ENCODE measurements at regions not wholly inside any gene's neighbourhood (a gene's known extent, or its start where the extent isn't known, plus 50 kb on each side); places are given as distances from the start of the nearest gene placed in this dataset.

DNA sequence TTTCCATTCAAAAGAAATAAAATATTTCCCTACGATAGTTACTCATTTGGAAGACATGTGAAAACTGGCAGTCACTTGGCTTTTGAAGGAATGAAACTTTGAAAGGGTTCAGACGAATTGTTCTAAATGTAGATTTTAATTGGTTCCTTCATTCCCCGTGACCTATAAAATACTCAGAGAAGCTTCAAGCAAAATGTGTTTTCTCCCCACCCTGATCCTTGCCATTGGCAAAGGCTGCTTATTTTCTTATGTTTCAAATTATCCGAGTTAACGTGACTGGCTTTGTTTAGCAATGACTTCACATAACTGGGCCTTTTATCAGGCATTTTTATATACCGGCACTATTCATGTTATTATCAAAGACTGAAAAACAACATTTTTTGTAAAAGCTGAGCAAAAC lies 204.1 kb upstream of the NEIL3 start:
- no peak for DNase-seq (ENCODE audit: low read depth in 1 of 2, low spot score in 1 of 2)

DNA sequence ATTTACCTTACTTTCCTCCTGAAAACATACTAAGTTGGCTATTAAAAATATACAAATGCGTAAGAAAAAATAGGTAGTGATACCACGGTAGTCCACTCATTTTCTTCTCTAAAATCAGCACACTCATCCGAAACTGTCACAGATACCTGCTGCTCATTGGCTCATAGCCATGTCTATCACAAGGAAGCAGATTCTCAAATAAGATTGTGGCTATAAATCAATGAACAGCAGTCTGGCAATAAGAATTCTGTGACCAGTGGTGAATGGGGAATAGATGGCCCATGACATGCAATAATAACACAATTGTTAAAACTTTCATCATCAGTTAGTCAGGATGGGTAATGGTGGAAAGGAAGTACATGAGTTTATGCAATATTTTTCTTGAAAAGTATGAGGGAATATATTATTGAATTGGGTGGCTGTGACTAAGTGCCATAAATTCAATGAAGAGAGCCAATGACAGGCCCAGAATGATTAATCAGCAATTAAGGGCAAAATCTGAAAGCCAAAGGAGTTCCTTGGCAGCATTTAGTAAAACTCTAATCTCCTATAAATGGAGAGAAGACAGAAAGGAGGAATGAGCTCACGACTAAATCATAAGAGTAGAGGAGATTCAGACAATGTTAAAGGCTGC lies 202.3 kb upstream of the NEIL3 start:
- no peak for DNase-seq (ENCODE audit: low read depth in 1 of 2, low spot score in 1 of 2)

DNA sequence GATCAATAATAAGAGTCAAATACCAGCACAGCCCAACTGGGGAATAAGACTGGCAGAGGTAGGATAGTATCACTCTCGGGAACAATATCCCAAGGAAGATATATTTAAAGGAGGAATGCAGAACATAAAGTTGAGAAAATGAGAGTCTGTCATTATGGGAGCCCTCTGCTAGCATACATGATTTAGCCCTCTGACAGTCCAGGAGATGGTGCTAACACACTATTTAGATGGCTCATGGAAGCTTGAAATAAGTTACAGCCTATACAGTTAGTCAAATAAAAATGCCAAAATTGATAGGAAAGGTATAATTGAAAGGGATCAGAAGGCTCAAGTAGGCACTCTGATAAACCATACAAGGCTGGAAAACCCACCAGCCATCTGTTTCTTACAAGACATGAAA lies 201.0 kb upstream of the NEIL3 start:
- DNase-seq (ENCODE audit: low read depth in 1 of 2, low spot score in 1 of 2) = no peak

DNA sequence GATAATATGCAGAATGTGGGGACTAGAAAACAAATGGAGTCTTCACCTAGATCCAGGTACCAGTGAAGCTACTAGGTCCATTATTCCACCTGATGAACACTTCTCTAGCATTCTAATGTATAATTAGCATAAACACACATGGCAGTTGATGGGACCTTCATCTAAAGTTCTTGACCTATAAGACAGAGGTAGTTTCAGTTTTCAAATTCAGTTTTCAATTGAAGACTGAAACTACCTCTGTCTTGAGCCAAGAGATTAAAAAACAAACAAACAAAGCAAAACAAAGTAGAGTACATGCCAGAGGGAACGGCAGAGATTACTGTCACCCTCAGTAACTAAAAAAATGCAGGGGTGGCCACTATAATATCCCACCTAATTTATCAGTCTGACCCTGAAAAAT lies 199.9 kb upstream of the NEIL3 start:
- no peak for DNase-seq (ENCODE audit: low read depth in 1 of 2, low spot score in 1 of 2)

DNA sequence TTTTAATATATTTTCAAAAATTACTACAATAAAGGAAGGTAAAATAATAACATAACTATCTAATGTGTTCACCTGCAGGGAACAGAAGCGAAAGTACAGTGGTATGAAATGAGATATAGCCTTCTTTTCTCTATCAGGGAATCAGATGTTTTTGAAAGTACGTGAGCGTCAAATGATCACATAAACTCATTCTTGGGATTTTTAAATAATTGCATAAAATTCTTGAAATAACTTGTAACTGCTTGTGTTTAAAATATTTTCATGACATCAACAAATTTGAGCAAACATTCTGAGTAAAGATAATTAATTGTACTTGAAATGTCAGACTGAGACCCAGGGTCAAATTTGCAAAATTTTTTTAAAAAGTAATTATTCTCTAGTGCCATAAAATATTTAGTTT lies 193.5 kb upstream of the NEIL3 start:
- DNase-seq (ENCODE audit: low read depth in 1 of 2, low spot score in 1 of 2) = no peak

DNA sequence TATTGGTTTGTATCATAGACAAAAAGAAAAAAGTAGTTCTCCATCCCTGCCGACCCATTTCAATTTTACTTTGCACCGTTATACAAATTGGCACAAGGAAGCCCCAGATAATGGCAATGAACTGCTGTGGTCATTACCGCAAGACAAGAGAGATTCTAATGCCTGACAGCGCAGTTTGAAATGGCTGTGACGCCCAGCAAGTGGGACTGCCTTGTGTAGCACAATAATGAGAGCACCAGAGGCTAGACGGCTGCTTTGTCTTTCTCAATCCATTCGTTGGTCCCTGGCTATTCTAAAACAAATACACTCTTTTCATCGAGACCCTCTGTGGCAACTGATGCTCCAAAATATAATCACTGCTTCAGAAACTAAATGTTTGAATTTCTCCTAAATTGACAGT lies 192.4 kb upstream of the NEIL3 start:
- DNase-seq (ENCODE audit: low read depth in 1 of 2, low spot score in 1 of 2) = no peak

DNA sequence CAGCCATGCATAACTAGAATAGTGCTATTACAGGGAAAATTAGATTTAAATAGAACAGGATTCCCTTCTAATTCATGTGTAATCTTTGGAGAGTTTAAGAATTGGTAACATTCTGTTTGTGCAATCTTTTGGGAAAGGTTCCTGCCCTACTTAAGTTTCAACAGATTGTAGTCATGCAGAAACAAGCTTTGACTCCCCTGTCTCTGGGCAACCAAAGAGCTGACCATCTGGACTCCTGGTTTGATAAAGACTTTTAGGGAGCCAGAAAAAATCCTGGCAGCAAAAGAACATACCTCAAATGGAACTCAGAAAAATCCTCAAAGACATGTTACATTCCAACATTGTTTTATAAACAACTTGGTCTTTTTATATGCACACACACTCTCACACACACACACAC lies 191.1 kb upstream of the NEIL3 start:
- DNase-seq (ENCODE audit: low read depth in 1 of 2, low spot score in 1 of 2) = no peak

DNA sequence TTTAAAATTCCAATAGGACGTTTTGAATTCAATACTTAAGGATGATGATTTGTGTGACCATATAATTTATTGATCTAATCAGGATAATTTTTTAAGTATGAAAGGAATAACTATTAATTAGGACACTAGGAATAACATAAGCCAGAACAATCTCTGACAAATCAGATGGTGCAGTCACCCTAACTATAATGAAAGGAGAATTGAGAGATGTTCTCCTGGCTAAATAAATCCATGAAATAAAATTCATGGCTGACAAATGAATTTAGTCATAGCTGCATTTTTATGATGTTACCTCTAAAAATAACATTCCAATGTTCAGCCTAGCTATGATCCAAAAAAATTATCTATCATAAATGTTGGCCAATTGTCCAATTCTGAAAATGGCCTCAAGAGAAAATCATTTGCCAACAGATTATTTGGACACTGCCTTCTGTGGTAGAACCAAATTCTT lies 190.6 kb upstream of the NEIL3 start:
- DNase-seq (ENCODE audit: low read depth in 1 of 2, low spot score in 1 of 2) = no peak

DNA sequence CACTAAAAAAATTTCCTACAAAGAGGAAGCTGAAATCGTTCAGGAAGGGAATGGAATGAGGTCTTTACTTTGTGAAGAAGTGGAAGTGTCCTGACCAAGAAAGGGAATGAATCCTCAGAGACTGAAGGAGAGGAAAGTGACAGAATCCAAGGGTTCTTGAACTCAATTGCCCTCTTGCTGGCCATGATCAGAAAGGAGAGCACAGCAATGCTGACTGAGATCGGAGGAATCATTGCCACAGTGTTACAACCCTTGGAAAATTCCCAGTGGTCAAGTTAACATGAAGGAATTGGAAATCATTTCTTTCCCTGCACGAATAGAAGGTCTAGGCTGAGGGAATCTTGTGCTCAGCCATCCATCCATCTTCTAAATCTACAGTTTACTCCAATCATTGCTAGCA lies 190.0 kb upstream of the NEIL3 start:
- DNase-seq (ENCODE audit: low read depth in 1 of 2, low spot score in 1 of 2) = no peak

DNA sequence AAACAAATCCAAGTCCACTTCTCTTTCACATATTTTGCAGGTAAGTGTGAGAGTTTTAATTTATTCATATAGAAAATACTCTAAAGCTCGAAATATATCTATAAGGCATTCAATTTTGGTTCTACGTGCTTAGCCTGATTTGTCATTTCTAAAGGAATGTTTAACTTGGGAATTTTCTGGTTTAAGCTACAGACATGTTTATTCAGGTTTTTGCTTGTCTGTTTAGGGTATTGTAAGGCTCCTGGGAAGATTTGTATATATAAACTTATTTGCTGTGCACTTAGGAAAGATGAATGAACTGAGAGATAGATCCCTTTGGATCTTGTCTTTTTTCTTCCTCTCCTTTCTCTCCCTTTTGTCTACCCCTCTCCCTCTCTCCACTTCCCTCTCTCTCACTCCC lies 185.9 kb upstream of the NEIL3 start:
- DNase-seq (ENCODE audit: low read depth in 1 of 2, low spot score in 1 of 2) = no peak

DNA sequence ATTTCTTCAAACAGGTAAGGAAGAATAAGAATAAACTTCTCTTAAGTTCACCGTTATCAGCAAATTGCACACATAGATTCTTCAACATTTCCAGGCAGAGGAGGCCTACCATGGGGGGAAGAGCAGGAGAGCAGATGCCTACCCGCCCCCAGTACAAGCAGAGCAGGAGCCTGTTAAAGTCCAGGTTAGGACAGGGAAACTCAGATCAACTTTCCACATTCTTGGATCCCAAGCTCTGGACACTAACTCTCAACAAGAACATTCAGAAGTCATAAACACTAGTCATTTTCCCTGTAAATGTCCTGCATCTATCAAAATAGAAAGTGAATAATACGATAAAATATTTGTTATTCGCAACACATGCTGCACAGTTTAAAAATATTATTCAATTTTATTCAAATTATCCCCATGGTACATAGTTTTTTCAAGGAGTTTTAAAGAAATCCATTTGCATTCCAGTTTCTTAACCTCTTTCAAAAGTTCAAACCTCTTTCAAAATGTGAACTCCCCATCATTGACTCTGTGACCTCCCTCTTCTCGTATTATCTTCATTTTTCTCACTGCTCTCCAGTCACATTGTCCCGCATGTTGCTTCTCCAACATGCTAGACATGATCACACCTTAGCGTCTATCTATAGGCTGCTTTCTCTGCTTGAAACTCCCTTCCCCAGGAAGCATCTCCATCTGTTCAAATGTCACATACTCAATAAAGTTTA lies 185.2 kb upstream of the NEIL3 start:
- DNase-seq (ENCODE audit: low read depth in 1 of 2, low spot score in 1 of 2) = no peak

DNA sequence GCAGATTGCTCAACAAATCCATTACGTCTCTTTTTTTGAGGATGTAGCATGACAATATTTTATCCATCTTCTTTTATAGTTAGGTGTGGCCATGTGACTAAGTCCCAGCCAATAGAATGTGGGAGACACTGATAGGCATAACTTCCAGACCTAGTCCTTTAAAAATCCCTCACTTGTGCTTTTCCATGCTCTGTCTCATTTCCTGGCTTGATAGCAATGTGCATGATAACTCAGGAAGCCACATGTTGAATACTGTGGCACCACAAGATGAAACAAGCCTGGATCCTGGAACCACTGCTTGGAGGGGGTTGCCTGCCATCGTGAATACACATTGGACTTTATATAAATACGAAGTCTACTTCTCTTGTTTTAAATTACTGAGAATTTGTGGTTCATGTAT lies 184.0 kb upstream of the NEIL3 start:
- DNase-seq (ENCODE audit: low read depth in 1 of 2, low spot score in 1 of 2) = no peak

DNA sequence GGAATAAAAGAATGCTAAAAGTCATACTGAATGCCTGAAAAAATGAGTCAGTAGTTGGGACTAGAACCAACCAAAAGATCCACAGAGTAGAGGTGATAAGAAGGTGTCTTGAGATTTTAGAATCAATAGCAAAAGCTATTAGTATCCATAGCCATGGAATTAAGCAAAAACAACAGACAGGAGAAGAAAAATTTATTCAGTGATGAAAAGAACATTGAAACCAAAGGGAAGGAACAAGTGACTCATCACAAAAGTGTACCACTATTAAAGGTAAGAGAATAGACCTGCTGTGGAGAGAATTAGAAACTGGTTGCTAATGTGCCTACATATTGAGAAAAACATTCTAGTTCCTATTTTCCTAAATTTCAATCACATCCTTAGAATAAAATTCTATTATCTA lies 182.0 kb upstream of the NEIL3 start:
- DNase-seq (ENCODE audit: low read depth in 1 of 2, low spot score in 1 of 2) = no peak

DNA sequence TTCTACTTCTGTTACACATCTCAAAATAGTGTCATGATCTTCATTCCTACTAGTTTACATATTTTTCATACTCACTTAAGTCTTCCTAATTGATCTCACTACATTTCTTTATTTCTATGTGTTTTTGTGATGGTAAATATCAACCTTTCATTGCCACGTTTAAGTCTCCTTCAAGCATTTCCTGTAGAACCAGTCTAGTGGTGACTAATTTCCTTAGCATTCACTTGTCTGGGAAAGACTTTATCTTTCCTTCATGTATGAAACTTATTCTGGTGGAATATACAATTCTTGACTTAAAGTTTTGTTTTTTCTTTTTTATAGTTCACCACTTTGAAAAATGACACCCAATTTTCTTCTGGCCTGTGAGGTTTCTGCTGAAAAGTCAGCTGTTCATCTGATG lies 181.4 kb upstream of the NEIL3 start:
- no peak for DNase-seq (ENCODE audit: low read depth in 1 of 2, low spot score in 1 of 2)

DNA sequence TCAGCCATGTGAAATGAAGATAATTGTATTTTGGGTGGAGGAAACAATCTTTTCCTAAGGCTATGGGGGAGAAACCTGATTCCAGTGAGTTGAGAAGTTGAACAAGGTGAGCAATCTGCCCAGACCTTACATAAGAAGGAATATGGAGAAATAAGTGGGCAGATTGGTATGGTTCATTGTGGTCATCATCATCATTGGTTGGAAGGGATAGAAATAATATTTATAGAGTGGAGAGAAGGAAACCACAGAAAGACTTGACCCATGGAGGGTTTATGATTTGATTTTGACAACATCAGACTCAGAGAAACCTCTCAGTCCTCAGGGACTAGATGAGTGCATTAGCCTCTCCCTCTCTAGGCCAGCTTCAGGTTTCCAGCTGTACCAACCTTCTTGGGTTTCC lies 177.9 kb upstream of the NEIL3 start:
- DNase-seq (ENCODE audit: low read depth in 1 of 2, low spot score in 1 of 2) = no peak

DNA sequence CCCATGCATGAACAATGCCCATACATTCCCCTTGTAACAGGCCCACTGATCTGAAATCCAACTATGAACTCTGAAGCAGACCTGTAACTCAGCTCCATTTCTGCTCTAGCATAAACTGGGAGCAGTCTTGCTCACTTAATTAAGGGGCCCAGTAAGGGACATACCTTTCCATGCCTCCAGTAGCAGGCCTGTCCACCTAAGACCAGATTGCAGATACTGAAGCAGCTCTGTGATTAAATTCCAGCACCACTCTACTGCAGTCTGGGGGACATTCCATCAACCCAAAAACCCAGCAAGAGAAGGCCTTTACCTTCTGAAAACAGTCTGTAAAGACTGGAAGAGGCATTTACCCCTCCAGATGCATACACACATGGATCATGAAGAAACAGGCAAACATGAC lies 162.0 kb upstream of the NEIL3 start:
- no peak for DNase-seq (ENCODE audit: low read depth in 1 of 2, low spot score in 1 of 2)

DNA sequence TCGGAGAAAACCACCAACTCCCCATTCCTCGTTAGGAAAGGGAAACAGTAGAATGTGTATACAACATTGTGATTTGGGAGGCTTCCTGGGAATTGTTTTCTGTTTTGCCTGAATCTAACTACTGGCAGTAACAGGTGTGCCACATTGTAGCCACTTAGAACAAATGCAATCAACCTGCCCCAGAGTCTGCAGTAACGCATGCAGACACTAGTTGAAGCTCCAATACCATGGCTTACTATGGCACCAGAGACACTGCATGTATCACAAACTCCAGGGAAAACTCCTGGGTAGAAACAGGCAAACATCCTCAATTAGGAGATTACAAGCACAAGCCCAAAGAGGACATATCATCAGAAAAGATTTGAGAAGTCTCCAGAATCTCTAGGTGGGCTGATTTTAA lies 154.2 kb upstream of the NEIL3 start:
- no peak for DNase-seq (ENCODE audit: low read depth in 1 of 2, low spot score in 1 of 2)

DNA sequence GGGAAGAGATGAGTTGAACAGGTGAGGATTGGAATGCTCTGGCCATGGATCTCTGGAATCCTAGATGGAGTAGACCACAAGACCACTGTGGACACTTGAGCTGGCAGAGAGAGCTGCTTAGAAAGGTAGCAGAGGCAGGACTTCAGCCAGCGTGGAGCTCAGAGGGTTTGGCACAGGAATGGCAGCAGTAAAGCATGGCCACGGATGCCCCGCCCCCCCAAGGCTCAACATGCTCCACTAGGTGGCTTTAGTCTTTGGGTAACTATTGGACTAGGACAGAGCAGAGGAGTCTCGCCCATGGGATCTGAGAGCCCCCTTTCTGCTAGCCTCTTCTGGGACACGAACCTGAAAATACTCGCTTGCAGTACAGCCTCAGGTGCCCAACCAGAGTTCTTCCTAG lies 150.1 kb upstream of the NEIL3 start:
- no peak for DNase-seq (ENCODE audit: low read depth in 1 of 2, low spot score in 1 of 2)

DNA sequence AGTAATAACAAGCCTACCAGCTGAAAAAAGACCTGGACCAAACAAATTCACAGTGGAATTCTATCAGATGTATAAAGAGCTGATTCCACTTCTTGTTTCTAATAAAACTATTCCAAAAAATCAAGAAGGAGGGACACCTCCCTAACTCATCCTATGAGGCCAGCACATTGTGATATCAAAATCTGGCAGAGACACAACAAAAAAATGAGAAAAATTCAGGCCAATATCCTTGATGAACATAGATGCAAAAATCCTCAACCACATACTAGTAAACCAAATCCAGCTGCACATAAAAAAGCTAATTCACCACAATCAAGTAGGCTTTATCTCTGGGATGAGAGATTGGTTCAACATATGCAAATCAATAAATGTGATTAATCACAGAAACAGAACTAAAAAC lies 147.9 kb upstream of the NEIL3 start:
- DNase-seq (ENCODE audit: low read depth in 1 of 2, low spot score in 1 of 2) = no peak

DNA sequence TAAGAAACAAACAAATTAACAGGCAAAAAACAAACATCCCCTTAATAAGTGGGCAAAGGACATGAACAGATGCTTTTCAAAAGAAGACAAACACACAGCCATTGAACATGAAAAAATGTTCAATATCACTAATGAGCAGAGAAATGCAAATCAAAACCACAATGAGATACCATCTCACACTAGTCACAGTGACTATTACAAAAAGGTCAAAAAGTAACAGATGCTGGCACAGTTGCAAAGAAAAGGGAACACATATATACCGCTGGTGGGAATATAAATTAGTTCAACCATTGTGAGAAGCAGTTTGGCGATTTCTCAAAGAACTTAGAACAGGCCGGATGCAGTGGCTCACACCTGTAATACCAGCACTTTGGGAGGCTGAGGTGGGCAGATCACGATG lies 146.1 kb upstream of the NEIL3 start:
- DNase-seq (ENCODE audit: low read depth in 1 of 2, low spot score in 1 of 2) = no peak

DNA sequence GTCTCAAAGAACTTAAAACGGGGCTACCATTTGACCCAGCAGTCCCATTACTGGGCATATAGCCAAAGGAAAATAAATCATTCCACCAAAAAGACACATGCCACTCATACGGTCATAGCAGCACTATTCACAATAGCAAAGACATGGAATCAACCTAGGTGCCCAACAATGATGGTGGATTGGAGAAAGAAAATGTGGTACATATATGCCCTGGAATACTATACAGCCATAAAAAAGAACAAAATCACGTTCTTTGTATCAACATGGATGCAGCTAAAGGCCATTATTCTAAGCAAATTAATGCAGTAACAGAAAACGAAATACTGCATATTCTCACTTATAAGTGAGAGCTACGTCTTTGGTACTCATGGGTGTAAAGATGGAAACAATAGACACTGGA lies 138.1 kb upstream of the NEIL3 start:
- DNase-seq (ENCODE audit: low read depth in 1 of 2, low spot score in 1 of 2) = no peak

DNA sequence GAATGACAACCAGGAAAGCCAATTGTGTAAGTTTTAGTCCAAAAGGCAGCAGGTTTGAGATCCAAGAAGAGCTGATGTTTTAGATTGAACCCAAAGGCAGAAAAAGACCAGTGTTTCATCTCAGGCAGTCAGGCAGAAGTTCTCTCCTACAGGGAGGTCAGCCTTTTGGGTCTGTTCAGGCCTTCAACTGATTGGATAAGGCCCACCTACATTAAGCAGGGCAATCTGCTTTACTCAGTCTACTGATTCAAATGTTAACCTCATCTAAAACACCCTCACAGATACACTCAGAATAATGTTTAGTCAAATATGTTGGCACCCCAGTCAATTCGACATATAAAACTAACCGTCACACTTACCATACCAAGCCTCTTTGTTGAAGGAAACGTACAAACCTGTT lies 134.2 kb upstream of the NEIL3 start:
- DNase-seq (ENCODE audit: low read depth in 1 of 2, low spot score in 1 of 2) = no peak

DNA sequence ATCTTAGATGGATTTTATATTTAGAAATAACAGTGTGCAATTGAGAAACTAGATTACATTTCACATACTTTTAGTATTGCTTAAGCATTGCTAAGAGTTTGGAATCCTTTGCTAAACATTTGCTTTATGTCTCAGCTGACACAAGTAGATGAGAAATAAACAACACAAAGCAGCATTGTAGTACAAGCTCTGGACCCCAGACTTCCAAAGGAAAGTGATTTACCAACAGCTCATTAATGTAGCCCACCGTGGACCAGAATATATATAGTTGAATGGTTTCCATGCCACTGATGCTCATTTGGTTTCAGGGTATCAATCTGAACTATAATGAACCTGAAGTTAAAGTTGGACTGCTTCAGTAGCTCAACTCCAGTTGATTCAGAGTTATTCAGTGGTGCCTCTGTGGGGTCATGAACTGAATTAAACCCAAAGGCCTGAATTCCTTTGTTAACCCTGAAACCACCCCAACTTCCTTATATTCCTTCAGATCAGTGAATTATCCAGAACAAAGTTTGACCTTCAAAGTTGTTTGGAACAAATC lies 132.1 kb upstream of the NEIL3 start:
- no peak for DNase-seq (ENCODE audit: low read depth in 1 of 2, low spot score in 1 of 2)

Measured in stimulated activated CD4-positive, alpha-beta T cell treated with anti-CD3 and anti-CD28 coated beads, Interleukin-15, amount 100 ng/mL, for 1 hour (primary cell).